ENCODE measurements at regions not wholly inside any gene's neighbourhood (a gene's known extent, or its start where the extent isn't known, plus 50 kb on each side); places are given as distances from the start of the nearest gene placed in this dataset.

GRCh38 chr11:91904792-91905785 is 319.5 kb upstream of the FAT3 start:
- Histone ChIP-seq H3K4me1 (ENCODE audit: insufficient read depth) (no peaks in the 10 kb centered on the region), H3K36me3 (no peaks in the 10 kb centered on the region), H3K4me3 (no peak overlapping the region), H3K27me3 (no peaks in the 10 kb centered on the region), H3K27ac (no peak overlapping the region), H3K9me3 (no peaks in the 10 kb centered on the region)
- intact Hi-C loops (cut with DNase I), result loop anchor here in 1 of 4 donors (5.0 kb wide), 1 partner anchor 543 kb away; no protein-coding TSS in a partner anchor
- DNase-seq, result no peak
- TF ChIP-seq EP300 (IDR thresholded peaks at IDR 0.05) (no peak), CTCF (IDR thresholded peaks at IDR 0.05) (no peak), POLR2A (IDR thresholded peaks at IDR 0.05) (no peak)
- WGBS, 3 donors, result 88 to 90% (median 89%) methylated on average over 7 of the region's 7 CpGs

- intact Hi-C loops (cut with DNase I), result no loop called here
- WGBS, 3 donors, result 66 to 71% (median 70%) methylated on average over 1 of the region's 1 CpG
Observed at GRCh38 chr11:91902312-91902711, 322.3 kb upstream of the FAT3 start.

GRCh38 chr11:91880660-91881059 is 344.0 kb upstream of the FAT3 start:
- 0 to 46% (median 46%) methylated on average over 1 of the region's 1 CpG for WGBS, 3 donors
- no peak for TF ChIP-seq CTCF (IDR thresholded peaks at IDR 0.05)
- no peak for TF ChIP-seq EP300 (IDR thresholded peaks at IDR 0.05)
- no peak for TF ChIP-seq POLR2A (IDR thresholded peaks at IDR 0.05)
- intact Hi-C loops (cut with DNase I), result no loop called here

More at GRCh38 chr11:91902312-91902711, 322.3 kb upstream of the FAT3 start:
- no peaks in the 10 kb centered on the region for H3K27me3 ChIP-seq
- no peak overlapping the region for H3K4me3 ChIP-seq
- TF ChIP-seq EP300 (IDR thresholded peaks at IDR 0.05), result no peak
- H3K9me3 ChIP-seq, result no peaks in the 10 kb centered on the region
- no peak overlapping the region for H3K27ac ChIP-seq
- no peak for DNase-seq
- H3K36me3 ChIP-seq, result no peaks in the 10 kb centered on the region
- H3K4me1 ChIP-seq (ENCODE audit: insufficient read depth), result no peaks in the 10 kb centered on the region

GRCh38 chr11:91876746-91877145 is 347.9 kb upstream of the FAT3 start:
- H3K4me1 ChIP-seq (ENCODE audit: insufficient read depth), result no peaks in the 10 kb centered on the region
- H3K36me3 ChIP-seq, result no peaks in the 10 kb centered on the region
- H3K9me3 ChIP-seq, result no peaks in the 10 kb centered on the region
- H3K4me3 ChIP-seq, result no peak overlapping the region
- intact Hi-C loops (cut with DNase I), result no loop called here
- DNase-seq, result no peak
- no peak for TF ChIP-seq CTCF (IDR thresholded peaks at IDR 0.05)
- no peak for TF ChIP-seq POLR2A (IDR thresholded peaks at IDR 0.05)
- TF ChIP-seq EP300 (IDR thresholded peaks at IDR 0.05), result no peak
- no peak overlapping the region for H3K27ac ChIP-seq
- no peaks in the 10 kb centered on the region for H3K27me3 ChIP-seq
- 91 to 92% (median 92%) methylated on average over 2 of the region's 2 CpGs for WGBS, 3 donors

More at GRCh38 chr11:91880660-91881059, 344.0 kb upstream of the FAT3 start:
- no peak overlapping the region for H3K27ac ChIP-seq
- H3K9me3 ChIP-seq, result no peaks in the 10 kb centered on the region
- no peak for DNase-seq
- H3K4me3 ChIP-seq, result no peak overlapping the region
- no peaks in the 10 kb centered on the region for H3K4me1 ChIP-seq (ENCODE audit: insufficient read depth)
- no peaks in the 10 kb centered on the region for H3K27me3 ChIP-seq
- no peaks in the 10 kb centered on the region for H3K36me3 ChIP-seq

GRCh38 chr11:91872243-91872642 is 352.4 kb upstream of the FAT3 start:
- H3K27ac ChIP-seq, result no peak overlapping the region
- TF ChIP-seq POLR2A (IDR thresholded peaks at IDR 0.05) (no peak), CTCF (IDR thresholded peaks at IDR 0.05) (no peak), EP300 (IDR thresholded peaks at IDR 0.05) (no peak)
- H3K27me3 ChIP-seq, result no peaks in the 10 kb centered on the region
- H3K9me3 ChIP-seq, result no peaks in the 10 kb centered on the region
- WGBS, 3 donors, result 66 to 71% (median 68%) methylated on average over 5 of the region's 5 CpGs
- intact Hi-C loops (cut with DNase I), result no loop called here
- DNase-seq, result no peak
- no peaks in the 10 kb centered on the region for H3K36me3 ChIP-seq
- no peaks in the 10 kb centered on the region for H3K4me1 ChIP-seq (ENCODE audit: insufficient read depth)
- H3K4me3 ChIP-seq, result no peak overlapping the region

Measured in ovary (tissue), 7 donors.